SK-N-DZ (cell line): ENCODE measurements at regions not wholly inside any gene's neighbourhood (a gene's known extent, or its start where the extent isn't known, plus 50 kb on each side); places are given as distances from the start of the nearest gene placed in this dataset.
"Not testable (repeated sequence)": the region's sequence is repeated elsewhere in the genome, so short reads cannot be mapped to it uniquely, and the experiment has no call there.

Experiments
- DNase-seq: peaks from one replicate; pipeline ENCODE4 v3.0.0-alpha.2; 2015; ENCODE audit warnings: low spot score

GRCh38 chr3:145899241-145899640, 261.7 kb downstream of the PLOD2 start:
- DNase-seq = peak; percentile 78

GRCh38 chr3:145900056-145900829, 260.7 kb downstream of the PLOD2 start:
- DNase-seq = peak; percentile 85

DNA sequence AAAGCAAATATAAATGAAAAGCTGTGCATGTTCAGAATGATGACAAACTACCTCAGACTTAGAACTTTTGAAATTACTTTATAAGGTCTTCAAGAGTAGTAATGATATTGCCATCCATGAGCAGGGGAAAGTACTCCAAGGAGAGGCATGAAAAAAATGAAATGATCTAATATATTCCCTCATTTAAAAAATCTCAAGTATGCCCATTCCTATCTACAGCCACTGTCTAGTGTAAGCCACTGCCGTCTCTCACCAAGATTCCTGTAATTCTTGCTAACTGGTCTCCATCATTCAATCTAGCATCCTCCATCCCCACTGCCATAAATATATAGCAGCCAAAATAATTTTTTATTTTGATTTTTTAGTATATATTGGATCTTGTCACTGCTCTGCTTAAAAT, 258.8 kb downstream of the PLOD2 start:
- DNase-seq = no peak

GRCh38 chr3:145903472-145904013, 257.4 kb downstream of the PLOD2 start:
- DNase-seq = no peak

- no peak for DNase-seq
Observed at GRCh38 chr3:145904138-145904537, 256.8 kb downstream of the PLOD2 start.

GRCh38 chr3:145906301-145906700, 254.7 kb downstream of the PLOD2 start:
- DNase-seq = no peak

GRCh38 chr3:145906755-145907154, 254.2 kb downstream of the PLOD2 start:
- DNase-seq = no peak

GRCh38 chr3:145911016-145911415, 250.0 kb downstream of the PLOD2 start:
- no peak for DNase-seq

GRCh38 chr3:145915787-145916186, 245.2 kb downstream of the PLOD2 start:
- no peak for DNase-seq

DNA sequence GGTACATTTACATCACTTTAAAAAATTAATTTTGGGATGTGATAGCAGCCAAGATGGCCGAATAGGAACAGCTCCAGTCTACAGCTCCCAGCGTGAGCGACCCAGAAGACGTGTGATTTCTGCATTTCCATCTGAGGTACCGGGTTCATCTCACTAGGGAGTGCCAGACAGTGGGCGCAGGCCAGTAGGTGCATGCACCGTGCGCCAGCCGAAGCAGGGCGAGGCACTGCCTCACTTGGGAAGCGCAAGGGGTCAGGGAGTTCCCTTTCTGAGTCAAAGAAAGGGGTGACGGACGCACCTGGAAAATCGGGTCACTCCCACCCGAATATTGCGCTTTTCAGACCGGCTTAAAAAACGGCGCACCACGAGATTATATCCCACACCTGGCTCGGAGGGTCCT, 233.2 kb downstream of the PLOD2 start:
- DNase-seq = not testable (repeated sequence)

DNA sequence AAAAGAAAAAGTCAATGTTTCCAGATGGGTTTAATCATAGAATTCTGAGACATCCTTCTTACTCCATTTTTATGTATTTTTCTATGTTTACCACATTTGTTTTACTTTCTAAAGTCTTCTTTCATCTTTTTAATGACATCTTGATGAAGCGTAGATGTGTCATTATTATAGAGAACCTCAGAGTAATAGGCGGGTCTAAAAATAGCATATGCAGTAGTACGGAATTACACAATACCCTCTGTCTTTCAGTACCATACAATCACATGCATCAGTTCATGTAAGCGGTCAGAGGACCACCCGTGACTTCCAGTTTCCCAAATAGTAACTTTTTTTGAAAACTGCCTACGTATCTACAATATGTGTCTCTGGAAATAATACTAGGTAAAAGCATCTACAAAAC, 224.0 kb downstream of the PLOD2 start:
- no peak for DNase-seq

DNA sequence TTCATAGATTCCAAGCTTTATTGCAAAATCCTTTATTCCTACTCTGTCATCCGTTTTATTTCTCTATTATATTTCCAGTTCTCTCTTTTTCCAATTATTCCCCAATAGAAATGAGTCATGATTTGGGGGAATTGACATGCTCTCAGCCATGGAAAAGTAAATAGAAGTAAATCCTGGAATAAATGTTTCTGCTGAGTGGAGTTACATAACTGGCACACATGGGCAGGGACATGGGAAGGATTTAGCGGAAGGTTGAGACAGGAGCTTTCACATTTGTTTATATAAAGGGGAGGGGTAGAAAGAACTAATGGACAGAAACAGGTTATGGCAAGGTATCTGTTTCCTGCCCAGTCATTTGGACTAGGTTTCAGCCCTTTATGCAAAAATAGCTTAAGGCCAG, 221.6 kb downstream of the PLOD2 start:
- no peak for DNase-seq

DNA sequence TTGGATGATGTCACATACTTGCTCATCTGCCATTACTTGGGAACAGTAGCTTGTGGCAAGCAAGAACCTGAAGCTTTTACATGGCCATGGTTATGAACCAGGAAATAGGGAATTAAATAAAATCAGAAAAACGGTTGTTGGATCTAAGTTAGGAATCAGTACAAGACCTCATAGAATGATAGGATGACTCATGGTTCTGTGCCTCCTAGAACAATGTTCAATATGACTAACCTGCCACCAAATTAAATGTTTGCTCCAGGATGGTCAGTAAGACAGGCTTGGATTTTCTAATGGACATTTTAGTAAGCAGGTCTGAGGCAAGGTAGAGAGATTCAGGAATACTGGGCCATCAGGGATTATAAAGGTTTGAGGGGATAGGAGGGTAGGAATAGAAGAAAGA, 218.9 kb downstream of the PLOD2 start:
- DNase-seq = no peak

- no peak for DNase-seq
Observed at GRCh38 chr3:145943952-145944351, 217.0 kb downstream of the PLOD2 start.

DNA sequence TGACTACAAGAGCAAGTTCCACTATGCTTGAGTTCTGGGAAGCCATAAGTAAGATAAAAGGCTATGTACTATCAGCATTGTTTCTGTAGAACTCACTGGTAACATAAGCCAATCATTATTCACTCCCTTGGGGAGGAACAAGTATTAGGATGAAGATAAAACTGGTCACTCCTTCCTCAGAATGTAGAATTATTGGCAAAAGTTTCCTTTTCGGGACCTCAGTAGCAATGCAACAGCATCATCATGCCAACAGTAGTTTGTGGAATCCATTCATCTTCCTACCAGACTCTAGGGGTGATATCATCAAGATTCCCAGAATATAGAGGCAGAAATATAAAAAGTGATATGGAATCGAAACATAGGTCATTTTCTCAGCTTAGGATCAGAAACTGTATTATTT, 209.5 kb downstream of the PLOD2 start:
- DNase-seq = no peak

DNA sequence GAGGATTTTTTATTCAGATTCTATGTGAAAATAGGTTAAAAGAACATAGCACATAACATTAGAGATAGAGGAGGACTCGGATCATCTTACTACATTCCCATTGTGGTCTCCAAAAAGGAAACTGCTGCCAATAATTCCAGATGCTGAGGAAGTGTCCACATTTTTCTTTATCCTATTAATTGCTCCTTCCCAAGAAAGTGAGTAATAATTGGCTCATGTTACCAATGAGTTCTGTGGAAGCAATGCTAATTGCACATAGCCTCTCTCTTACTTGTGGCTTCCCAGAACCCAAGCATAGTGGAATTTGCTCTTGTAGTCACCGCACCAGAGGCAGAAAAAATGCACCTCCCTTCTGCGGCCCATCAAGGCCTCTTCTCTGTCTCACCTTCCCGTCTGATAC, 208.4 kb downstream of the PLOD2 start:
- no peak for DNase-seq

DNA sequence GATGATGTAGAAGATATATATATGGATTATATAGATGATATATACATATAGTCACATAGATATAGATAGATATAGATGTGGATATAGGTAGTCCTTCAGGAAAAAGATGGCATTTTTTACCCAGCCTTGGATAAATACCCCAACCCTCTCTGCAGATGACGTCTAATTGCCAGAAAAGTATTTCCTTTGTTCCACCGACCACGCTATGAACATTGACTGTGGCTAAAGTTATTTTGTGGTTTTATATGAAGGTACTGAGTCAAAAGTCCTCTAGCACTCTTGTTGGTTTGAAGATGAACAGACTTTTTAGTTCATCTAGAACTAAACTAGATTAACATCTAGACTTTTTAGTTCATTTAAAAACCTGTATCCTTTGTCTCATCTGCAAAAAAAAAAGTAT, 207.7 kb downstream of the PLOD2 start:
- DNase-seq = no peak

DNA sequence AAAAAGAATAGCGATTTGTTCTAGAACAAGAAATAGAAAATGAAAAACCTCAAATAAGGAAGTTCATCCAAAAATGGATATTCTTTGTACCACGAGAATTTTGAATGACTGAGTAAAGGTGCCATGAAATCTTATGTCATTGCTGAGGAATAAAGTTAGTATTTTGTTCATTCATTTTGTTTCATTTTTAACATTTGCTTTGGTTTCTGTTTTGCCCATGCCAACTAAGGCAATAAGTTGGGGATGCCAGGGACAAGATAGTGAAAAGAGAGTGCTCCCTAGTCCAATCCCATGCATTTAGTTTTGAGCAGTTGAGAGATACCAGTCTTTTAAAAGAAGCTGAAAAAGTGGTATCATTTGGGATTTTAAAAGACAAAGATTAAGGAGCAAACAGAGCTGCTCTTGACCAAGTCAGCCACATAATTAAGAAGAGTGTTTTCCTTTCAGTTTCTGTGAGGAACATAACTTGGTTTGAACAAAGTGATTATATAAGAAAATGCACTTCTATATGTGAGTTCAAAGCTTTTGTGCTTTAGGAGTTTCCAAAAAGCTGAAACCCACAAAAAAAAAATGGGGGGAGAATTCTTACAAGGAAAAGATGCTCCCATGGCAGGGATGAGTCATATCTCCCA, 201.4 kb downstream of the PLOD2 start:
- no peak for DNase-seq

DNA sequence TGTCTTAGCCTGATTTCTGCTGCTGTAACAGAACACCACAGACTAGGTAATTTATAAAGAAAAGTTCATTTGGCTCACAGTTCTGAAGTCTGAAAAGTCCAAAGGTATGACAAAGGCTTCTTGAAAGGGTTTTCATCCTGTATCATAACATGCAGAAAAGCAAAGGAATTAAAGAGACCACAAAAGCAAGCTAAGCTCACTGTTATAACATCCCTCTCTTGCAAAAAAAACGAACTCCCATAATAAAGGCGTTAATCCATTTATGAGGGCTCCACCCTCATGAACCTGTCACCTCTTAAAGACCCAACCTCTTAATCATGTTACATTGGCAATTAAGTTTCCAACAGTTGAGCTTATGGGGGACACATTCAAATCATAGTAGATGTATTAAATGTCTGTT, 197.9 kb downstream of the PLOD2 start:
- DNase-seq = no peak

DNA sequence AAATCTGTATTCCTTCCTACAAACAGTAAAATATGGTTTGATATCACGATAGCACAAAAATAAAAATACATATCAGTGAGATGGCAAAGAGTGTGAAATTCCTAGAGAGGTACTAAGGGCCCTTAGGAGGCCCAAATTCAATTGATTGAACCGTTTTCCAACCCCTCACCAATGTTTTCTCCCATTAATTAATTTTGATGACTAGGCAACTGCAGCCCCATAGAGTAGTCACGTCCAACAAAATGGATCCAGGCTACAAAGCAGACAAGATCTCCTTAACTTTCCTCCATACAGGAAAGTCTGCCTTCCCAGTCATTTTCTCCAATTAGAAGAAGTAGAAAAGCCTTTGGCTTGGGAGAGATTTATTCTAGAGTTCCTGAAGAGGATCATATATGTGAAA, 193.9 kb downstream of the PLOD2 start:
- DNase-seq = no peak

DNA sequence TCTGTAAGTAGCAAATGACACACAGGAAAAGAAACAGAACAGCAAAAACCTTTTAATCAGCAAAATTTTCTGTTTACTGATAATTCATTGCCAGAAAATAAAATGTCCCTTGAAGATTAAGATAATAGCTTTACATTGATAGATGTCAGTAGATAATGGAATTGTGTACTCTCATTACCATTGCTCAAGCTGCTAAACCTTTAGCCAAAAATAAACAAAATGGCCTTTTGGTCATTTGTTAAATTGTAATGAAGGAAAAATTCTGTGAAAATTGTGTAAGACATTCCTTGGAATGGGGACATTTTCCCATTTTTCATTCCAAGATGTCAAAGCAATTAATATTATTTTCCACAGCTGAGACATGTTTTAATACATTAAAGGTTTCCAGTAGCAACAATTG, 189.8 kb downstream of the PLOD2 start:
- DNase-seq = no peak

GRCh38 chr3:145972851-145973250, 188.1 kb downstream of the PLOD2 start:
- no peak for DNase-seq

DNA sequence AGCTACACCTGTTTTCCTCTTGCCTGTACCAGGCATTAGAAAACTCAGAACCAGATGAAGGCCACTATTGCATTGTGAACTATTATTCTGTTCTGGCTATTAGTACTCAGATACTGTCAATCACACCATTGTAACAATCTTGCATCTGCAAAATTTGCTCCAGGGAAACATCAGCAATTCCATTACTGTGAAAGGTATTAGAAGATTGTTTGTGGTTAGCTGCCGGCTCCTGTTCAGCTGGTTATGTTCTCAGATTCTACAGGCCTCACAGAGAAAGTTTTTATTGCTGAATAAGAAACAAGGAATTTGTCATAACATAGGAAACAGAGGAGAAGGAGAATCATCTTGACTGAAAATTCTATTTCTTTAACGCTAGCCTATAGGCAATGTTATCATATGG, 179.9 kb downstream of the PLOD2 start:
- DNase-seq = no peak
